ENCODE measurements at regions not wholly inside any gene's neighbourhood (a gene's known extent, or its start where the extent isn't known, plus 50 kb on each side); places are given as distances from the start of the nearest gene placed in this dataset.

- intact Hi-C loops (cut with DNase I): no loop called here
- Histone ChIP-seq H3K9me3 (ENCODE audit: control insufficient read depth, low read length) (no peaks in the 10 kb centered on the region), H3K4me1 (ENCODE audit: control insufficient read depth, insufficient read depth, low read length) (peaks cover 3% of the 10 kb centered on the region), H3K4me3 (ENCODE audit: low read length) (no peak overlapping the region), H3K27ac (ENCODE audit: low read length) (no peak overlapping the region), H3K27me3 (ENCODE audit: control insufficient read depth, insufficient read depth) (no peaks in the 10 kb centered on the region)
- ATAC-seq: no peak
- no peak for DNase-seq
- 76% methylated on average over 14 of the region's 14 CpGs for WGBS
These were observed 173.7 kb downstream of the ACKR3 start for GRCh38 chr2:236743039-236743920.

DNA sequence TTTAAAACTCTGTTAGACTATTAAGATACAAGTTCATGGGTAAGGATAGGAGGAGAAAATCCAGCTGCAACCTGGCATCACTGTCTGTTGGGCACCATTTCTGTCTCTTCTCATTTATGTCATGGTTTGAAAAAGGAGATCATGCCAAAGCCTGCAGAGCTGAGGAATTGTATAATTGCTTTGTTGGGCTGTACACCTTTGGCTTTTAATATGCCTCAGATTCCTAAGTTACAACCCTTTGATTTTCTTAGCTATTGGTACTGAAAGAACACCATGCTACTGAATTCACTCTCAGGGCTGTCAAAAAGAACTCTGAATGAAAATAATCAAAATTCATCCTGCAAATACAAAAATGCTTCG, 174.3 kb downstream of the ACKR3 start:
- ATAC-seq (no peak), DNase-seq (no peak)
- no peak overlapping the region for H3K27ac ChIP-seq (ENCODE audit: low read length)
- no peaks in the 10 kb centered on the region for H3K27me3 ChIP-seq (ENCODE audit: control insufficient read depth, insufficient read depth)
- no peaks in the 10 kb centered on the region for H3K9me3 ChIP-seq (ENCODE audit: control insufficient read depth, low read length)
- 62% methylated on average over 1 of the region's 1 CpG for WGBS
- H3K4me1 ChIP-seq (ENCODE audit: control insufficient read depth, insufficient read depth, low read length): peaks cover 3% of the 10 kb centered on the region
- H3K4me3 ChIP-seq (ENCODE audit: low read length): no peak overlapping the region
- intact Hi-C loops (cut with DNase I): no loop called here

DNA sequence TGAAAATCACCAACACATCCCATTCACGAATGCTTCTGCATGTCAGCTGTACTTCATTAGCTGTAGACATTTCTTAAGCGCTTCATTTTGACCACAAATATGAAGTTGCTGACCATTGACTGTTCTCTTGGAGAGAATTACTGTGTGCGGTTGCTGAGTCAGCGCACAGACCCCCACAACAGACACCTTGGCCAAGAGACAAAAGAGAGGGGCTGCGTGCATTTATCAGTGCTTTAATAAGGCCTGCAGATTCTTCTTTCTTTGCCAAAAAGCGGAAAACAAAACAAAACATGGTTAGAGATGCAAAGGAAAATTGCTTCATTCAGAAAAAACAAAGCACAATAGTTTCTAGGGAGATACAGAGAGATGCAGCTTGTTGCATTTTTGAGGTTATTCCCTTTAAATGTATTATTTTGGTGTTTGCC, 174.7 kb downstream of the ACKR3 start:
- no peaks in the 10 kb centered on the region for H3K9me3 ChIP-seq (ENCODE audit: control insufficient read depth, low read length)
- DNase-seq (no peak), ATAC-seq (no peak)
- H3K4me3 ChIP-seq (ENCODE audit: low read length): no peak overlapping the region
- peaks cover 3% of the 10 kb centered on the region for H3K4me1 ChIP-seq (ENCODE audit: control insufficient read depth, insufficient read depth, low read length)
- intact Hi-C loops (cut with DNase I): no loop called here
- no peak overlapping the region for H3K27ac ChIP-seq (ENCODE audit: low read length)
- 70% methylated on average over 6 of the region's 6 CpGs for WGBS
- no peaks in the 10 kb centered on the region for H3K27me3 ChIP-seq (ENCODE audit: control insufficient read depth, insufficient read depth)

DNA sequence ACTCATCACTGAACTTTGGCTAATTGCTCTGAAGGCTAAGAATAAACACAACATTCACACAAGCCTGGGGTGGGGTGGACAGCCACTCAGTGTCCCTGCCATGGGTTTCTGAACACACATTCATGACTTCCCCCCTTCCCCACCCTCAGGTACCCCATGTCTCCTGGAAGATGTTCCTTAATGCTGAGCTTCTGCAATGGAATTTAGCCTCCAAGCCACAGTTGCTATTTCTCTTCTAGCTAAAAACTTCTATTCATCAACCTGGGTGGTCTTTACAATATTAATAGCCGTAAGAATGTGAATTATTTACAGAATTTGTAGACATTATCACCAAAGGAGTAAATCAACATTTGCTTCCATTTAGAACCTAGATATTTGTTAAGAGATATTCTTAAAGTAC, 175.1 kb downstream of the ACKR3 start:
- Histone ChIP-seq H3K27ac (ENCODE audit: low read length) (no peak overlapping the region), H3K27me3 (ENCODE audit: control insufficient read depth, insufficient read depth) (no peaks in the 10 kb centered on the region), H3K4me3 (ENCODE audit: low read length) (no peak overlapping the region), H3K9me3 (ENCODE audit: control insufficient read depth, low read length) (no peaks in the 10 kb centered on the region), H3K4me1 (ENCODE audit: control insufficient read depth, insufficient read depth, low read length) (peaks cover 3% of the 10 kb centered on the region)
- no peak for ATAC-seq
- WGBS: 95% methylated on average over 1 of the region's 1 CpG
- no peak for DNase-seq
- intact Hi-C loops (cut with DNase I): no loop called here

- DNase-seq (no peak), ATAC-seq (no peak)
- Histone ChIP-seq H3K27ac (ENCODE audit: low read length) (no peak overlapping the region), H3K4me3 (ENCODE audit: low read length) (no peak overlapping the region), H3K4me1 (ENCODE audit: control insufficient read depth, insufficient read depth, low read length) (peaks cover 3% of the 10 kb centered on the region), H3K27me3 (ENCODE audit: control insufficient read depth, insufficient read depth) (no peaks in the 10 kb centered on the region), H3K9me3 (ENCODE audit: control insufficient read depth, low read length) (no peaks in the 10 kb centered on the region)
- intact Hi-C loops (cut with DNase I): no loop called here
- 81% methylated on average over 5 of the region's 5 CpGs for WGBS
These were observed 176.0 kb downstream of the ACKR3 start for GRCh38 chr2:236745420-236746210.

DNA sequence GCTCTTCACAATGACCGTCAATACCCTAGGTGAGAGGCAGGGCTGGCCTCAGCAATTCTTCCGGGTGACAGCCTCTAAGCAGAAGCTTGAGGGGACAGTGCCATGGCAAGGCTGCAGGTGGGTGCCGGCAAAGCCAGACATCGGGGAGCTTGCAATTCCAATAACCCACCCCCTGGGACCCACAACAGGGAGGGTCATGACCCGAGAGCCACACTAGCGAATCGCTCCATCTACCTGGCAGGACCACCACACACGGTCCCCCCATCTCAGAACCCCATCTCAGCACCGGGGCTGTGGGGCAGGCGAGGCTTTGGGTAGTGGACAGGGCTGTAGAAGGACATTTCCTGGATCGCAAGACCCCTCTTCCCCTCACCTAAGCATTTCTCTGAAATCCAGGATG, 177.2 kb downstream of the ACKR3 start:
- Histone ChIP-seq H3K9me3 (ENCODE audit: control insufficient read depth, low read length) (no peaks in the 10 kb centered on the region), H3K4me3 (ENCODE audit: low read length) (no peak overlapping the region), H3K27me3 (ENCODE audit: control insufficient read depth, insufficient read depth) (no peaks in the 10 kb centered on the region), H3K27ac (ENCODE audit: low read length) (no peak overlapping the region), H3K4me1 (ENCODE audit: control insufficient read depth, insufficient read depth, low read length) (peaks cover 3% of the 10 kb centered on the region)
- no peak for DNase-seq
- 96% methylated on average over 11 of the region's 11 CpGs for WGBS
- no peak for ATAC-seq
- intact Hi-C loops (cut with DNase I): no loop called here

- Histone ChIP-seq H3K27me3 (ENCODE audit: control insufficient read depth, insufficient read depth) (no peaks in the 10 kb centered on the region), H3K27ac (ENCODE audit: low read length) (no peak overlapping the region), H3K9me3 (ENCODE audit: control insufficient read depth, low read length) (no peaks in the 10 kb centered on the region), H3K4me1 (ENCODE audit: control insufficient read depth, insufficient read depth, low read length) (peaks cover 3% of the 10 kb centered on the region), H3K4me3 (ENCODE audit: low read length) (no peak overlapping the region)
- DNase-seq (no peak), ATAC-seq (no peak)
- intact Hi-C loops (cut with DNase I): no loop called here
- 88% methylated on average over 7 of the region's 7 CpGs for WGBS
These were observed 177.8 kb downstream of the ACKR3 start for GRCh38 chr2:236747426-236747825.

- WGBS: 91% methylated on average over 5 of the region's 5 CpGs
These were observed 178.3 kb downstream of the ACKR3 start for GRCh38 chr2:236747925-236748324.

DNA sequence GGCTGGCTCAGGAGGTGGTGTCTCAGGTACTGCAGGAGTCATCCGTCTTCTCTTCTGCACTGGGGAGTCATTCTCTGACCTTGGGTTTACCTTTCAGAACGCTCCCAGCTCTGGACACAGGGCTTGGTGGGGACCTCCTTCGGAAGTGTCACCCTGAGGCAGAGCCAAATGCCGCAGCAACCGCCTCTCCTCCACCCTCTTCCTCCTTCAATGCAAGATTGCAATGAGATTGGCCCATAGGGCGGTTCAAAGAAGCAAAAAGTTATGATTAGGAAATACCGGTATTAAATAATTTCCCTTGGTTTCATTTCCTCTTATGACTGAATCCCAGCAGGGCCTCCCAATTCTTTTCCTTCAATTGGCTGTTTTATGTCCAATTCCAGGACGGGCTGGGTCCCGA, 178.8 kb downstream of the ACKR3 start:
- H3K9me3 ChIP-seq (ENCODE audit: control insufficient read depth, low read length): no peaks in the 10 kb centered on the region
- no peaks in the 10 kb centered on the region for H3K27me3 ChIP-seq (ENCODE audit: control insufficient read depth, insufficient read depth)
- intact Hi-C loops (cut with DNase I): no loop called here
- 64% methylated on average over 9 of the region's 9 CpGs for WGBS
- ATAC-seq: peak; percentile 78 to 90
- peaks cover 3% of the 10 kb centered on the region for H3K4me1 ChIP-seq (ENCODE audit: control insufficient read depth, insufficient read depth, low read length)
- peak in 2 of 3 donors; percentile 50 to 73 for DNase-seq
- no peak overlapping the region for H3K4me3 ChIP-seq (ENCODE audit: low read length)
- no peak overlapping the region for H3K27ac ChIP-seq (ENCODE audit: low read length)

More at GRCh38 chr2:236747925-236748324, 178.3 kb downstream of the ACKR3 start:
- Histone ChIP-seq H3K4me1 (ENCODE audit: control insufficient read depth, insufficient read depth, low read length) (peaks cover 3% of the 10 kb centered on the region), H3K27ac (ENCODE audit: low read length) (no peak overlapping the region), H3K9me3 (ENCODE audit: control insufficient read depth, low read length) (no peaks in the 10 kb centered on the region), H3K27me3 (ENCODE audit: control insufficient read depth, insufficient read depth) (no peaks in the 10 kb centered on the region), H3K4me3 (ENCODE audit: low read length) (no peak overlapping the region)
- peak in 1 of 2 donors; percentile 5 for ATAC-seq
- intact Hi-C loops (cut with DNase I): no loop called here
- DNase-seq: no peak

- H3K4me1 ChIP-seq (ENCODE audit: control insufficient read depth, insufficient read depth, low read length): peaks cover 4% of the 10 kb centered on the region
- no peak overlapping the region for H3K27ac ChIP-seq (ENCODE audit: low read length)
- no peaks in the 10 kb centered on the region for H3K27me3 ChIP-seq (ENCODE audit: control insufficient read depth, insufficient read depth)
- 58% methylated on average over 7 of the region's 7 CpGs for WGBS
- peak; percentile 37 to 67 (median 66) for DNase-seq
- intact Hi-C loops (cut with DNase I): no loop called here
- H3K9me3 ChIP-seq (ENCODE audit: control insufficient read depth, low read length): no peaks in the 10 kb centered on the region
- ATAC-seq: peak; percentile 49 to 82
- no peak overlapping the region for H3K4me3 ChIP-seq (ENCODE audit: low read length)
These were observed 179.2 kb downstream of the ACKR3 start for GRCh38 chr2:236748801-236749200.

DNA sequence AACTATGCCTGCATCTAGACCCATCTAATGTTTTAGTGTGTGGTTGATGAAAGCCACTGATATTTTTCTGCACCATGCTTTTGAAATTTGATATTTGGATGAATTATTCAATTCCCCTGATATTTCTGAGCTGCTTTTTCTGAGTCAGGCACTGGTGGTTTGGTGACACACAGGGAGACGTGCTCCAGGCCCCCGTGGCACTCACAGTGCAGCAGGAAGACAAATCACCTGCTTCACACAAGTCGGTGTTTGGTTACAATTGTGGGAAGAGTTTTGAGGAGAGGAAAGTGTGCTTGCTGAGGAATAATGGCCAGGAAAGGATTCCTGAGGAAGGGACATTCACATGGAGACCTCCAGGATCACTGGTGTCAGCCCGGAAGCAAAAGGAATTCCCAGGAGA, 179.7 kb downstream of the ACKR3 start:
- ATAC-seq (no peak), DNase-seq (no peak)
- Histone ChIP-seq H3K27me3 (ENCODE audit: control insufficient read depth, insufficient read depth) (no peaks in the 10 kb centered on the region), H3K4me3 (ENCODE audit: low read length) (no peak overlapping the region), H3K27ac (ENCODE audit: low read length) (no peak overlapping the region), H3K4me1 (ENCODE audit: control insufficient read depth, insufficient read depth, low read length) (peaks cover 7% of the 10 kb centered on the region), H3K9me3 (ENCODE audit: control insufficient read depth, low read length) (no peaks in the 10 kb centered on the region)
- intact Hi-C loops (cut with DNase I): no loop called here
- WGBS: 55% methylated on average over 4 of the region's 4 CpGs

Measured in right cardiac atrium (tissue), 5 donors.